EH (cell line): ENCODE measurements at regions not wholly inside any gene's neighbourhood (a gene's known extent, or its start where the extent isn't known, plus 50 kb on each side); places are given as distances from the start of the nearest gene placed in this dataset.
"Not testable (repeated sequence)": the region's sequence is repeated elsewhere in the genome, so short reads cannot be mapped to it uniquely, and the experiment has no call there.

ENCODE experiments used
- DNase-seq: peaks from one replicate; pipeline ENCODE4 v3.0.0-alpha.2; 2015; ENCODE audit warnings: low read depth

DNA sequence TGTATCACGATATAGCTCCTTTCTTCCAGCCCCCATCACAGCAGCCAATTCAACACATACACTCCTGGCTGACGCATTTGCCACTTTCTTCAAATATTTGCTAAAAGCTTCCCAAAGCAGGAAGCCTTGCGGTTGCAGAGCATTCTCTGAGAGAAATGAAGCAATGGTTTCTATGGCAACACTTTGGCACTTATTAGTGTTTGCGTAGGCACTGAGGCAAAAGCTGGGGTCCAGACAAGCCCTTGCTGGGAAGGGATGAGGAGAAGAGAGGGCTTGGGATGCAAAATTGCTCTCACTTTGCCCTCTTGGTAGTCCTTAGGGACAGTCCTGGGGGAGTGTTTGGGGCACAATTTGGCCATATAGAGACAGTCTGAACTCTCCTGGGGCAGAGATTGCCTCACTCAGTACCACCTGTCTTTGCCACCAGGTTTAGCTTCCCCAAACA, 55.0 kb upstream of the PAK3 start:
- peak; percentile 30 for DNase-seq

DNA sequence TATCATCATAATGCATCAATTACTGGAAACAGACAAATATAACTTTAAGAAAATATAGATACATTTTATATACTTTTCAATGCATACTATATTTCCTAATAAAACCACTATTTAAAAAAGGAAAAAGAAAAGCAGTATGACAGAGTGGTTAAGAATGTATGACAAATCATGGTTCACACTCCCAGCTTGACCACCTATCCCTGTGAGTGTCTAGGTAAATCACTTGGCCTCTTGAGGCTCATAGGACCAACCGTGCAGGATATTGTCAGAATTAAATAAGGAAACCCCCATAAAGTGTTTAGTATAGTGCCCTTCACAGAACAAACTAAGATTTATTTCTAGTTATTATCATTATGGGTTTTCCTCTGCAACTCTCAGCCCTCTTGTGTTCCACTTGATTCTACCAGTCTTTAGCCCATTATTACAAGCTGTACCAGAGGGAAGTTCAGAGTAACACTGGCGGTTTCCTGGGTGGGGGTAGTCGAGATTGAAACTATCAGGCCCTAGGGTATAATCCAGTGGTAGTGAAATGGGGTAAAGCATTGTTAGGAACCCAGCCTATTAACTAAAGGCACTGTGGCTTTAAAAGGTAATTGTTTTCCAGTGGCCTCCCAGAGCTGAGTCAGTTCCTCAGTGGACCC, 55.5 kb upstream of the PAK3 start:
- peak; percentile 0 for DNase-seq

DNA sequence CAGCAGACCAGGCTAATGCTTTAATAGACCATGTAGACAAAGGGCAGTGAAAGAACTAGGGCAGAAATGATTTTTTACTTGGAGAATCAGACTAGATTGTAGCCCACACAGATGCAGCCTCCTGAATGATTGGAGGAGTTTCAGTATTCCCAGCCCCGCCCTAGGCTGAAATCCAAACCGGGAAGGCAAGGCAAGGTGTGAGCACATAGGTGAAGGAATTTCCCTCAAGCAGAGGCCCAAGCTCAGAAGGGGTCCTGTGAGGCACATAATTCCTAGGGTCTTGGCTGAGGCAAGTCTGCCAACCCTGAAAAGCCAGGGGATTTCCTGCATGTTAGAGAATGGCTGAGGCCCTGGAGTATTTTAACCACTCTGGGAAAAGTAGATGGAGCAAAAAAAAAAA, 56.4 kb upstream of the PAK3 start:
- no peak for DNase-seq

DNA sequence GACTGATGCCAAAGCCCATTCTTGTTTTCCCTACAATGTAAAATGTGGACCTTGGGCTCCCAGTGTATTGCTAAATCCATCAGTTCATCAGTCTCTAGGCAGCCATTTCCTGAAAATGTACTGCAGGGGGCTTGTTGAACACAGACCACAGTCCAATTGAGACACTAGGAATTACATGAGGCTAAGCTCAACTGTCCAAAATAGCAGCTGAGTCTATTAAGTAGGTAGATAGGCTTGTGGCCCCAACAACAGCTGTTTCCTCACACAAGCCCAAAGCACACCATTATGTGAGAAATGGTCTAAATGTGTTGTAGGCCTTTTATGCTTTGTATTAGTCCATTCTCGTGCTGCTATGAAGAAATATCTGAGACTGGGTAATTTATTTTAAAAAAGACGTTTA, 60.0 kb upstream of the PAK3 start:
- DNase-seq: no peak

DNA sequence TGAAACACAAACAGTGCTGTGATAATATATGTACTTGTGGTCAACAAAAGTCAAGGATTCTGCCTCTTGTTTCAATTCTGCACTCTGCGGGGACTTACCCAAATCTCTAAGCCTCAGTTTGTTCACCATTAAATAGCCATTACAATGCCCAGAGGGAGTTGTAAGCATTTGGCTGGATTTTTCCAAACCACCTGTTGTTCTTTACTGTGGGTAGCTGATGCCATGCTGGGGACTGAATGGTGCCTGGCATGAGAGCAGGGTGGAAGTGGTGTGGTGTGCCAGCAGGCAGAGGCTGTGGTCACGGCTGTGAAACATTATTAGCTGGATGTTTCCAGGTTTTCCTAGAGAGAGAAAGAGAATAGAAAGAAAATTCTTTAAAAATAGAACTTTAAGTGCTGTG, 60.7 kb upstream of the PAK3 start:
- DNase-seq: no peak

DNA sequence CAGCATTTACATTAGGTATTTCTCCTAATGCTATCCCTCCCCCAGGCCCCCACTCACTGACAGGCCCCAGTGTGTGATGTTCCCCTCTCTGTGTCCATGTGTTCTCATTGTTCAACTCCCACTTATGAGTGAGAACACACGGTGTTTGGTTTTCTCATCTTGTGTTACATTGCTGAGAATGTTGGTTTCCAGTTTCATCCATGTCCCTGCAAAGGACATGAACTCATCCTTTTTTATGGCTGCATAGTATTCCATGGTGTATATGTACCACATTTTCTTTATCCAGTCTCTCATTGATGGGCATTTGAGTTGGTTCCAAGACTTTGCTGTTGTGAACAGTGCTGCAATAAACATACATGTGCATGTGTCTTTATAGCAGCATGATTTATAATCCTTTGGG, 73.0 kb upstream of the PAK3 start:
- not testable (repeated sequence) for DNase-seq

DNA sequence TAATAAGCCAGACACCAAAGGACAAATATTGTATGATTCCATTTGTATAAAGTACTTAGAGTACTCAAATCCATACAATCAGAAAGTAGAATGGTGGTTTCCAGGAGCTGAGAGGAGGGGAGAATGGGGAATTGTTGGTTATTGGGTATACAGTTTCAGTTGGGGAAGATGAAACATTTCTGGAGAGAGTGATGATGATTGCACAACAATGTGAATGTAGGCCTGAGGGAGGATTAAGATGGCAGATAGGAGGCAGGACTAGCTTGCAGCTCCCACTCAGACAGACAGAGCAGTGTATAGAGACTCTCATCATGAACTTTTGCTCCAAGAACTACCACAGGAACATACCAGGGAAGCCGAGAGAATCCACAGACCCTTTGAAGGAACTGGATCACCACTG, 75.7 kb upstream of the PAK3 start:
- no peak for DNase-seq

DNA sequence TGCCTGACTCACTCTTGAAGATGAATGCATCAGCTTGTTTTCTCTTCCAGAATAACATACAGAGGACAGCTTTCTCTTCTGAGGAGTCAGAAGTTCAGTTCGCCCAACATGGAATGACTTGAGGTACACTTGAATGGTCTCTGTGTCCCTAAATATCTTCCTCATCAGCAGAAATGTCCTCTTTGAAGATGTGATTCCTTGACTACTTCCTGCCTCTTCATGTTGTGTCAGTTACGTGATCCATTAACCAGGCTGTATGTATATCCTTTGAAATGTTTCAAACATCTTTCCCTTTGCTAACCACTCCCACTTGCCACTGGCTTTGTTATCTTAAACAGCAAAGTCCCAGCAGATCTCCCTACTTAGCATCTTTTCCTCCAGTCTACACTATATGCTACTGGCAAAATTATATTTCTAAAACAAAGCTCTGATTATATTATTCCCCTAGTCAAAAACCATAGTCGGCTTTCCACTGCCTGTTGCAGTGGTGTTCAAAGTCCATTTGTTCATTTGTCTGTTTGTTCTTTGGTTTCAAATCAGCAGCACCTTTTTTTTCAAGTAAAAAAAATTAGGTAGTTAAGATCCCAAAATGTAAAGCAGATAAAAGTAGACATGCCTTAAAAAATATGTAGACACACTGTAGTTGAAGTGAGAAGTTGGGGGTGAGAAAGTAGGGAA, 82.1 kb upstream of the PAK3 start:
- no peak for DNase-seq

DNA sequence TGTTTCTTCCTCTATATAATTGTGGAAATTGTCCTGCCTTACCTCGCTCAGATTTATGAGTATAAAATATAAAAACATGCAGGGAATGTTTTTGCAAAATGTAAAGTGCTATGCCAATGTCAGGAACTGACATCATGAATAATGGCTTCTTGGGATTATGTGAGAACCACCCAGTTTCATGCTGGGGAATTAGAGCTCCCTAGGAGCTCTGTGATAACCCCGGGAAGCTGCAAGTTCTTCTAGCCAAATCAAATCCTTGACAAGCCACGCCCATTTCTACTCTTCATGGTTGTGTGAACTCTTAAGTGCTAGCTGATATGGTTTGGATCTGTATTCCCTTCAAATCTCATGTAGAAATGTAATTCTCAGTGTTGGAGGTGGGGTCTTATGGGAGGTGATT, 85.9 kb upstream of the PAK3 start:
- no peak for DNase-seq

DNA sequence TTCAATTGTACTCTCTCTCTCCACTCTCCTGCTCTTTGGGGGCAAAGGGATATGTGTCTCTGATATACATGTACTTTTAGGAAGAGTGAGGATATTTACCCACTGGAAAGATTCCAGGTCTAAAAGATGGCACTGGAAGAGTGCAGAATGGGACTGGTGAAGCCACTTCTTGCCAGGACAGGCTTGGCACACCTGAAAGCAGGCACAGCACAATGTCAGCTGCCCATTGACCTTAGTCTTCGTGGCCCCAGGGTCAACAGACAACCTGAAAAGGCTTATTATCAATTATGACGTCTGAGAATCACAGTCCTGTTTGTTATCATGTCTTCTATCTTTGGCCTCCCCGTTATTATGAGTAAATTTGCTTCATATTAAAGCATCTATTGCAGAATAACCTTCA, 86.7 kb upstream of the PAK3 start:
- no peak for DNase-seq

DNA sequence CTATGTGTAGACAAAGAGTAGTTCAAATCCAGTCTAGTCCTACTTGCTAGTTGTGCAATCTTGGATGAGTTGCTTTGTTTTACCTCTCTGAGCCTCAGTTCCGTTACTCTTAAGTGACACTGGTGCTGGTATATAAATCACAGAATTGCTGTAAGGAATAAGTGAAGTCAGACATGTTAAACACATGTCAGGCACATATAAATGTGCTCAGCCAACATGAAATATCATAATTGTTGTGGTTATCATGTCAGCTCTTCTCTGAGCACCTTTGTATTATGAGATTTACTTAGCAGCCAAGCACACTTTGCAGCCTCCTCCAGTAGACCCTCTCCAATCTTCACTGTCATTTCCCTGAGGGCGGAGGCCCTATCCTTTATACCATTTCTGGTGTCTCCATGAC, 87.9 kb upstream of the PAK3 start:
- DNase-seq: no peak

DNA sequence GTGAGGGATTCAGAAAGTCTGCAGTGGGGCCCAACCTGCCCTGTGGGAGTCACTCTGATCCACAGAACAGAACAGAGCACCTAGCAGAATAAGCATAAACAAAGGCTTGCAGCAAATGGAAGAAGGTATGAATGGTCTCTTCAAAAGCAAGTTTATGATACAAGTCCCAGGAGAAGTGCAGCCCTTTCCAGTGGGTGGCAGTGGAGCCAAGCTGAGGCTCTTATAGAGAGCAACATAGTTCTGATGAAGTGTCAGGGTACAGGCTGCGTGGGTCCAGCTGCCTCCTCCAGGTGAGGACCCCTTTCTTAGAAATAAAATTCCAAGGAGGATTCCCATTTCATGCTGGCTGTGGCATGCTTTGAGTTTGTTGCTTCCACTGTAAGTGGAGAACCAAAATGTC, 88.8 kb upstream of the PAK3 start:
- DNase-seq: no peak

DNA sequence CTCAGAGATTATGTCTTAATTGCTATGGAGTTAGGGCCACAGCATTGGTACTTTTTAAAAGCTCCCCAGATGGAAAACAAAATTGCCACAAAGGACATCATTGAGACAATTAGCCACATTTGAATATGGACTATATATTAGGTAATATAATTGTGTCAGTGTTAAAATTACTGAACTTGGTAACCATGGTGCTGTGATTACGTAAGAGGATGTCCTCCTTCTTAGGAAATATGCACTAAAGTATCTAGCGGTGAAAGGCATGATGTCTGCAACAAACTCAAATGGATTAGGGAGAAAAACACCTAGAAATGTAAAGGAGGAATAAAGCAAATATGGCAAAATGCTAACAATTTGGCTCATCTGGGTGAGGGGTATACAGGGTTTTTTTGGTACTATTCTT, 89.9 kb upstream of the PAK3 start:
- no peak for DNase-seq

DNA sequence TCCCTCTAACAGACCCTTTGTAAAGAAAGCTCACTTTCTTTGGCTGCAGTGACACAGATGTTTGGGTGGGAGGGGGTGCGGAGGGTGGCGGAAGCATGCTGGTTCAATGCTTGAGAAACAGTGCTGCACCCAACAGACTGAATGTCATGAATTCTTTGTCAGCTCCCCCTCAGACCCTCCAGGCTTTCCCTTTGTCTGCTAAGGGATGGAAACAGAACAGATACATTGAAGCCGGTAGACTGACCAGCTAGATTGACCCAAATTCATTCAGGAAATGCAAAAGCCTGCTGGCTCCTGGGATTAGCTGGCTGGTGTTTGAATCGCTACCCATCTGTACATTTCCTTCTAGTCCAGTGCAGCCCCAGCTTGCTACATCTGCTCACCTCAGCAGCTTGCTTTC, 90.8 kb upstream of the PAK3 start:
- DNase-seq: no peak

DNA sequence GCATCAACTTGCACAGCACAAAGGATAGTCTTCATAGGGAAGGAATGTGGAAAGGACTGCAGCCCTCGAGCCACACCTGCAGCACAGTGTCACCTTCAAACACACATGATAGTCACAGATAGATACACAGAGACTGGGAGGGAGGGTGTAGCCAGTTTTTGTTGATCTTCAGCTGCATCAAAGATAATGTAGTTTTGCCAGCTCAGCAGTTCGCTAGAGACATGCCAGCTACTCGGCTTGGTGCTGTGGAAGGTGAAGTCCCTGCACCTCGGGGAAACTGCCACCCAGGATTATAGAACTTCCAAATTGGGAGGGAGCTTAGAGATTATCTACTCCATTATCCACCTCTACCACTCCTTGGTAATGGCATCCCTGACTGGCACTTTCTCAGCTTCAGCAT, 92.9 kb upstream of the PAK3 start:
- DNase-seq: no peak

DNA sequence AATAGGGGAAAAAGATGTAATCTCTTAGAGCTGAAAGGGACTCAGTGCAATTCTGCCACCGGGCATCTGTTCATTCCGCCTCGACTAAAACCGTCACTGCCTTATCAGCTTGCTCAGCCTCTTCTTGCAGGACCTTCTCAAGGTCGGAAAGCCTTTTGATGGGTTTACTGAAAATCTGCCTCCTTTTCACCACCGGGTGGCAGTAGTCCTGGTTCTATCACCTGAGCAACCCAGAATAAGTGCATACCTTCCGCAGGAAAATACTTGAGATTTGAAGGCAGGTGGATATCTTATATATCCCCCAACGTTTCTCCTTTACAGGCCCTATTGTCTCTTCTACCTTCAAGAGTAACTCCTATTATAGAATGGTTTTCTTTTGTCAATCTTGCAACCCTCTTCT, 103.4 kb upstream of the PAK3 start:
- DNase-seq: peak; percentile 2

DNA sequence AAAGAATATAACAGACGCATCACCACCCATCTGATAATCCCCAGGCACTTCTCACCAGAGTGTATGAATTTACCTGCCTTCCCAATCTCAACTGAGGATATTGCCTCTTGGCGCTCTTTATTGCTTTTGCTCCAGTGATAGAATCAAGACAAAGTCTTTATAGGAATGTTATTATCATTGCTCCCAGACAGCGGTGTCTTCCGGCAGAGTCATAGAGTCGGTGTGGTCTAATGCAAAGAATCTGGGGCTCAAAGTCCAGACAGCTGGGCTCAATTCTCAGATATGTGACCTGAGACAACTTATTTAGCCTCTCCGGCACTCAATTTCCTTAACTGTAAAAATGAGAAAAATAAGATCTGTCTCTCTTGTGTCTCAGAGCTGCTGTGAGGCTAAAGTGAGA, 106.1 kb upstream of the PAK3 start:
- no peak for DNase-seq

DNA sequence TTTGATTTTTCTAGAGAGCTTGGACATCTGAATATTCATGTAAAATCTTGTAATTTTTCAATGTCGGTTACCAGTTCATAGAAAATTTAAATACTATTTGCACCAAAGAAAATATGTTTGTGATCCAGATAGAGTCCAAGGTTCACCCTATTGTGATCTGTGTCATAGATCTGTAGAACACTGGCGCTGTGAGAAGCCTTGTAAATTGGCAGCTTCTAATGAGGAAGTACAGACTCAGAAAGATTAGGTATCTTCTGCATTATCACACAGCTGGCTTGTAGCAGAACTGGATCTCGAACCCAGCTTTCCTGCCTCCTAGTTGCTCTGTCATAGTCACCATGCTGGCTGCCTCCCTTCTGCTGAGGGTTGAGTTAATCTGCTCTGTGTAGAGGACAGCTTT, 106.5 kb upstream of the PAK3 start:
- no peak for DNase-seq

DNA sequence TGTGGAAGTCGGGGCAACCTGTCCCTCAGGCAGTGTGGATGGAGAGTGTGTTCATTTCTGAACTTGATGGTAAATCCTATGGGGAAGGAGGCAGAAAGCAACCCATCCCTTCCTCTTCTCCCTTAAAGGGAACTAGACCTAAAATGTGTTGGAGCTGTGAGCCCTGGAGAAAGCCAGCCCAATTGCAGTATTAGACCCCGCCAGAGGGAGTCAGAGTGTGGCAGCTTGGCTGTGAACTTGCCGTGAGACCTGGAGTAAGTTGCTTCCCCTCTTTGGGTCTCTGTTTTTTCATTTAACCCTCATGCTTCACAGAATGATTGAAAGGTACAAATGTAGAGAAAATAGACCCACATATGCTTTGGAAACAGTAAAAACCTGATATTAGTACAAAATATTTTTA, 108.7 kb upstream of the PAK3 start:
- no peak for DNase-seq

DNA sequence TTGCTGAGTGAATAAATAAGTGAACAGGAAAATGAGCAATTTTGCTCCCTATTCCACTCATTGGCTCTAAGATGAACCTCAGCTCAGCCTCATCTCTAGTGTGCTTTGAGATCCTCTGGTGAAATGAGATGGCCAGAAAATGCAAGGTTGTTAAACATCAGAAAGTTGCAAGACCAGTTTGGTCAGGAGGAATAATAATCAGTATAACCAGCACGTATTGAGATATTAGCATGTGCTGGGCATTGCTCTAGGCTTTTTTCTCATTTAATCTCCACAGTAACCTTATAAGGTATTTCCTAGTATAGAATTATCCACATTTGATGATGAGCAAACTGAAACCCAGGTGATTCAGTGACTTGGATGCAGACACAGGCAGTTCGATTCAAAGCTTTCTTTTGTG, 110.5 kb upstream of the PAK3 start:
- no peak for DNase-seq

DNA sequence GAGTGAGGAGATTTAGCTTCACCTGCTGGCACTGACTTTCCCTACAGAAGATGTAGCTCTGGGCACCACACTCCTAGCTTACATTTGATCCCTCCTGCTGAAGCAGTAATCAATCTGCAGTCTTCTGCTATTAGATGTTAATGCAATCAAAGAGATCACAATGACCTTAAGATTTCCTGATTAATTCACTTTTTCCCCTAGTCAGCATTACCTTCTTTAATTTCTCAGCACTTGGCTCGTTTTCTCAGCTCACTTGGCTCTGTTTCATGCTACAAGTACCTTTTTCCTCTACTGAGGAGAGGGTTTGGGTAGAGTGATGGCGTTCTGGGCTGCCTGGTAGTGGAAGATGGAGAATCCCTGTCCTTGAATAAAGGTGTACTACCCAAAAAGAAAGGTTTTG, 113.0 kb upstream of the PAK3 start:
- DNase-seq: no peak

DNA sequence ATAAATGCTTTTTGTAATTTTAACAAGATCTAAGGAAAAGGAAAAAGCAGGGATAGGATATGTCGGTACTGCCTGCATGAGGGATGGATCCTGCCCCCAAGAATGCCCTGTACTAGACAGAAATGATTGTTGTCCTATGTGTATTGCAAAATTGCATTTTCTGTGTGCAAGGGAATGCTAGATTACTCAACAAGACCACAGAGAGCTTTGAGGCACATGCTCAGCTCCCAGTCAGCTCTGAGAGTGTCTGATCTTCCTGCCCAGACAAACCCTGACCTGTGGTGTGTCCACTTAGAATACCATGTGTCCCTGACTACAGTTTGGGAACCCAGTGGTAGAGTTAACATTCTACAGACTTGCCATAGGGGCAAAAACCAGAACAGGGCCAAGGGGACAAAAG, 129.2 kb upstream of the PAK3 start:
- DNase-seq: no peak

DNA sequence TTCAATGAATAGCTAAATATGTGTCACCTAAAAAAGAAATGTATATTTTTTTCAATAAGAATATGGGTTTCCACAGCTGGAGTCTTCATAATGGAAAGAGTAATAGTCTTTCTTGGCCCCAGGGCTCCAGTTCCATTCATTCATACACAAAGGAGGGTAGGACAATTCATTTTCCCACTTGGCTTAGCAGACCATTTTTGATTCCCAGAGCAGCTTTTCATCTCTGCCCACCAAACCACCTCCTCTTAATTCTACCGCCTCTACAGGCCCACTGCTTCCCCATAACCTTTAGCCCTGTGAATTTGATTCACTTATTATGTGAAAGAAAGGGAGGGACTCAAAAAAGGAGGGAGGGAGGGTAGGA, 129.9 kb upstream of the PAK3 start:
- DNase-seq: no peak

DNA sequence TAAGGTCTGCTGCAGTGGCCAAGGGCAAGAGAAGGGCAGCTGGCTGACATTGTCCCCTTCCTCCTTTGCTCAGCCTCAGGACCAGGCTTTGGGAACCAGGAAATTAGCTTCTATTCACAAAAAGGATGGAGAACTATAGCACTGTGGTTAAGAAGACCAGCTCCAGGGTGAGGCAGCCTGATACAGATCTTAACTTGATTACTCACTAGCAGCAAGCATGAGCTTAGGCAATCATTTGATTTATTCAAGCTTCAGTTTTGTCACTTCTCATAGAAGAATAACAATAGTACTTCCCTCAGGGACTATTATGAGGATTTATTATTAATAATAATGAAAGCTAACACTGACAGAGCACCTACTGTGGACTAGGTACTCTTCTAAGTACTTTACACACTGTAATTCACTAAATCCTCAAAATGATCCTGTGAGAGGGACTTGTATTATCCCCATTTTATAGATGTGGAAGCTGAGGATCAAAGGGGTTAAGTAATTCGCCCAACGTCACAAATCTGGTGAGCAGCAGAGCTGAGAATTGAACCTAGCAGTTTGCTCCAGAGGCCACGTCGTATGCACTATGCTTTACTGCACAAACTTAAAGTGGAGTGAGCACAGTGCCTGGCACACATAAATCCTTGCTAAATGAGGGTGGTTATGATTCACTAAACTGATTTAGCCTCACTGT, 130.4 kb upstream of the PAK3 start:
- DNase-seq: no peak
